ACHN (cell line): ENCODE measurements at regions not wholly inside any gene's neighbourhood (a gene's known extent, or its start where the extent isn't known, plus 50 kb on each side); places are given as distances from the start of the nearest gene placed in this dataset.
"Not testable (repeated sequence)": the region's sequence is repeated elsewhere in the genome, so short reads cannot be mapped to it uniquely, and the experiment has no call there.

ENCODE experiments used
- DNase-seq: peaks from one replicate; pipeline ENCODE4 v3.0.0-alpha.2; 2015
- in situ Hi-C: cut with HindIII; loops from 2 replicates; pipeline ENCODE4 v1.10.0; 2017; ENCODE audit warnings: low sequenced_read_pairs, low pct_ligation_motif_present, low pct_unique_long_range_greater_than_20kb

- DNase-seq, result not testable (repeated sequence)
These were observed 236.5 kb downstream of the SOCS6 start for GRCh38 chr18:70525322-70525721.

DNA sequence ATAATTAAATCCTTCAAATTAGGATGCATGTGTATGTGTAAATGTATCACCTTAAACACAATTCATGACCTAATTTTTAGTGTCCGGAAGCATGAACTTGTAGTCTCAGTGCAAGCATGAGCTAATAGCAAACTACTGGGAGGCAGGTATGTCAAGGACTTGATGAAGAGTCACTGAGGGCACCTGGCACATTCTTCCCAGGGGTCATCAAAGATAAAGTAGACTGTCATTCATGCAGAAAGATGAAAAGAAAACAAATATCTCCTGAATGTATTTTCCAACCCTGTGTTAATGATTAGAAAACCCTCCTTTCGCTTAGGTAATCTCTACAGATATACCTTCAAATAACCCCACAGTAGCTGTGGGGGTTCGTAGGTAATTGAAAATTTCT is 234.9 kb downstream of the SOCS6 start:
- in situ Hi-C loops, result no loop called here
- no peak for DNase-seq

More at GRCh38 chr18:70525322-70525721, 236.5 kb downstream of the SOCS6 start:
- in situ Hi-C loops, result not testable (repeated sequence)

DNA sequence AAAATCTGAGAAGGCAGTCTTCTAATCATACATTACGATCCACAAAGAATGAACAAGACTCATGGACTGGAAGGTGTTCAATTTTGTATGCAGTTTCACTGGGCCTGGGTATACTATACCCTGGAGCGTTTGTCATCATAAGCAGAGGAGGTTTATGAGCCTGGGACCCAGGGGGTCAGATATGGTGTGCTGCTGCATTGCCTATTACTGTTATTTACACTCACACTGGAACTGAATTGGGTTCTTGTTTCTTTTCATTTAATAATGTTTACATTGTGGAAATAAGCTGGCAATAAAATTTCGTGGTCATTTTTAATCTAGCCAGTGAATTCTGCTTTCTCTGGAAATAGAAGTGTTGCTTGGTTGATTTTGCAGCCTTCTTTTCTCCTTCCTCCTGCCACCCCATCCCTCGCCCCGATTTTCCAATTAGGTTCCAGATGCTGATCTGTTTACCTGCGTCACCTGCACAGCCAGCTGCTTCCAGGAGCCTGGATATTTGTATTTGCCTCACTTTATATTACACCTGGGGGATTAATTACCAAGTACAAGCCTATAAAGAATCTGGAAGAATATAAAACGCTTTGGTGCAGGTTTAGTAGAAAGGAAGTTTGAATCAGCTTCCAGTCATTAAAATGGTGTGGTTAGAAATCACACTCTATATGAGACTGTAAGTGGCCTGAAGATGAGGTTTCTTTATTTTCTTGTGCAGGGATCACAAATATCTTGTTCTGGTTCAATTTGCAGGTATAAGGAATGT is 234.4 kb downstream of the SOCS6 start:
- DNase-seq, result no peak
- in situ Hi-C loops, result no loop called here

- DNase-seq, result no peak
- in situ Hi-C loops, result no loop called here
These were observed 233.4 kb downstream of the SOCS6 start for GRCh38 chr18:70522183-70522680.

GRCh38 chr18:70520867-70521266 is 232.0 kb downstream of the SOCS6 start:
- in situ Hi-C loops, result no loop called here
- DNase-seq, result no peak

GRCh38 chr18:70513502-70514171 is 224.8 kb downstream of the SOCS6 start:
- in situ Hi-C loops, result no loop called here
- no peak for DNase-seq

GRCh38 chr18:70507970-70508369 is 219.1 kb downstream of the SOCS6 start:
- no peak for DNase-seq
- in situ Hi-C loops, result no loop called here

- in situ Hi-C loops, result no loop called here
These were observed 217.7 kb downstream of the SOCS6 start for GRCh38 chr18:70506511-70506910.

DNA sequence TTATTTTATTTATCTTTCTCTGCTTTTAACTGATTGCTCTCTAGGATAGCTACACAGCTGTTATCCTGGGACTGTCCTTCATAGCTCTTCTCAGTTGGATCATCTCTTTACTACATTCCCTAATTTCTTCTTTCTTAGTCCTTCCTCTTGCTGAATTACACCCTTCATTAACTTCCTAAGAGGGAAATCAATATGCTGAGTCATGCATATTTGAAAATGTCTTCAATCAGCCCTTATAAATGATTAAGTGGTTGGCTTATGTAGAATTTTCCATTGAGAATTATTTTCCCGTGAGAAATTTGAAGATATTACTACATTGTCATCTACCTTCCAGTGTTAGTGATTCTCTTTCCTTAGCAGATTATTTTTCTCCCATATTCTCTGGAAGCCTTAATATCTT is 214.2 kb downstream of the SOCS6 start:
- no peak for DNase-seq
- in situ Hi-C loops, result no loop called here

More at GRCh38 chr18:70506511-70506910, 217.7 kb downstream of the SOCS6 start:
- no peak for DNase-seq

- no peak for DNase-seq
- in situ Hi-C loops, result no loop called here
These were observed 212.5 kb downstream of the SOCS6 start for GRCh38 chr18:70501358-70501757.

DNA sequence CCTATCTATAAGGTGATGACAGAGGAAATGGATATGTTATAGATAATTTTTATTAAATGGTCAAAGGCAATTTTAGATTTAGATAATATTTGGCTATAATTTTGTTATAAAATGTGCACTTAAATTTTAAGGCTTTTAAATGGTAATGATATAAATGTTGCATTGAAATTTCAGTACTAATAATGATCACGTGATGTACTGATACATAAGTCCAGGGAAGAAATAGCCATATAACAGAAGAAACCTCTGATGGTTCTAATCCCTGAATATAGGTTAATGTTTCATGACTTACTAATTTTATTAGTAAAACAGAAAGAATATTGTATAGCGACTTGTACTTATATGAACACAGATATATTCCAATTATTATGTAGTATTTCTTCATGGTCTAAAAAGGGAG is 211.9 kb downstream of the SOCS6 start:
- in situ Hi-C loops, result no loop called here
- DNase-seq, result no peak

GRCh38 chr18:70499218-70499691 is 210.4 kb downstream of the SOCS6 start:
- in situ Hi-C loops, result no loop called here
- no peak for DNase-seq

DNA sequence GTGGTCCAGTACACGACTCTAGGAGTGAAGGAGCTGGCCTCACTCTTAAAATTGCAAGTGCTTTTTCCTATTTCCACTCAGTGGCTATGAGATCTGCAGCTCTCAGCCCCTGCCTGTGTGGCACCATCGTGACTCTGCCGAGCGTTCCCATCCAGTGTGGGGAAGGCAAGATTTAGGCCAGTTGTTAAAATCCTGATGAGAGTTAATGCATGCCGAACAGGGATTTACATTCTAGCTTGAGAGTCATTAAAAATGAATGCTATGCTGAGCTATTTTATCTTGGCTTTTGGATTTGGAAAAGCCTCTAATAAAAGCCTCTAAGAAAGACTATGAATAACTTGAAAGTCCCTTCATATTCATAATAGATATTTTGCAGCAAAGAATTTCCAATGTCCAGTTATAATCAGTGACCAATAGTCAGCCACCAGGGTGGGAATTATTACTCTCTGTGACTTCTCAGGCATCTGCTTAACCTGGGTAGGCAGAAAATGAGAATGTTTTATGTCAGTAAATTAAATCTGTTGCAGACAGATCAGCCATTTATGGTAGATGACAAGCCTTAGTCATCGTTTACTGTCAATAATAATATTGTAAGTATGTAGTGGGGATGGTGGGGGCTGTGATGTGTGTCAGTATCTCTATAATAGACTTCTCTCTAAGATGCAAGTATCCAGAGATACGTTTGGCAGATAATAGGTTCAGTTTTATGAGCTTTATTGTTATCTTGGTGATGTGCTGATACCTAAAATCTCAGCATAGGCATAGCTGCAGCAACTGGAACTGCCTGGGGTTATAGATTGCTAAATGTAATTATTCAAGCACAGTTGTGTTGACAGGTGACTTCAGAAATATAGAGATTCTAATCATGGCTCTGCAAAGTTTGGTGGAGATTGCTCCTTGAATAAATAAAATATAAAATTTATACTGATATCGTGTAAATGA is 207.8 kb downstream of the SOCS6 start:
- DNase-seq, result no peak
- in situ Hi-C loops, result no loop called here

DNA sequence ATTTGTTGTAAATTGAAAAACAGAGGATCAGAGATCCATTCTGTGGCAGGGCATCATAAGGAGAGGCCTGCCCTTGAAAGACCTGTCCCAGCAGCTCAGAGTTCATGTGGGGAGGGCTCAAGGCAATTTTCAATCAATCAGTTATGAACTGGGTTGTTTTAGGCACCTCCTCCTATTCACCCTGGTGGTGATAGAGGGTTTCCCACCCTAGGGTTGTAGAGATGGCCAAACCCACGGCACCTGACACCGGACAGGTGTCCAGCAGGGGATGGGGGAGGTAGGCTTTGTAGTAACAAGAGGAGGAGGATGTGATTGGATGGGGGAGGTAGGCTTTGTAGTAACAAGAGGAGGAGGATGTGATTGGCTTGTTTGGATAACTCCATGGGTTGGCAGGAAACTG is 205.7 kb downstream of the SOCS6 start:
- in situ Hi-C loops, result no loop called here
- no peak for DNase-seq

- DNase-seq, result no peak
- in situ Hi-C loops, result no loop called here
These were observed 204.6 kb downstream of the SOCS6 start for GRCh38 chr18:70493461-70493860.

DNA sequence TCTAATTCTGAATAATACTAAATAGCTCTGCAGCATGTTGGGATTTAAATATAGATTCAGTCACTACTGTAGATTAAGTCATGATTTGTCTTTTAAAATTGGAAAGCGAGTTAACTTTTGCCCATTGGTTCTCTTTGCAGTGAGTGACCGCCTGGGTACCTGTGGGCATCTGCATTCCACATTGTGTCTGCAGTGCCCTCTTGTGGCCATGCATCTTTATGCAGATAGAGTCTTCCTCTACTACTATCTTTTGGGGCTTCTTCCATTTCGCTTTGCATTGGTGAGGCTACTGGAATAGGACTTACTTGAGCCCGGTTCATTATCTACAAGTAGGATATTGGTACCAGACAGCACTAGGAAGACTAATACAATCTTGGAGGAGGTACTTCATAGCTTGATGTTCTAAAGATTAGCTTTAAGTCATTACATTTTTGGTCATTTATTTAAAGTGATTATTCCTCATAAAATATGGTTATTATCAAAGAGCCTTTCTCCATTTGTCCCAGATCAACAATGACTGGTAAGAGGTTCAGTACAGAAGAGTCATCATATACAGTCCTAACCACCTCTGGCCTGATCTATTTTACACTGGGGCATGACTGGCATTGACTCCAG is 203.0 kb downstream of the SOCS6 start:
- in situ Hi-C loops, result no loop called here
- peak; percentile 61 for DNase-seq

DNA sequence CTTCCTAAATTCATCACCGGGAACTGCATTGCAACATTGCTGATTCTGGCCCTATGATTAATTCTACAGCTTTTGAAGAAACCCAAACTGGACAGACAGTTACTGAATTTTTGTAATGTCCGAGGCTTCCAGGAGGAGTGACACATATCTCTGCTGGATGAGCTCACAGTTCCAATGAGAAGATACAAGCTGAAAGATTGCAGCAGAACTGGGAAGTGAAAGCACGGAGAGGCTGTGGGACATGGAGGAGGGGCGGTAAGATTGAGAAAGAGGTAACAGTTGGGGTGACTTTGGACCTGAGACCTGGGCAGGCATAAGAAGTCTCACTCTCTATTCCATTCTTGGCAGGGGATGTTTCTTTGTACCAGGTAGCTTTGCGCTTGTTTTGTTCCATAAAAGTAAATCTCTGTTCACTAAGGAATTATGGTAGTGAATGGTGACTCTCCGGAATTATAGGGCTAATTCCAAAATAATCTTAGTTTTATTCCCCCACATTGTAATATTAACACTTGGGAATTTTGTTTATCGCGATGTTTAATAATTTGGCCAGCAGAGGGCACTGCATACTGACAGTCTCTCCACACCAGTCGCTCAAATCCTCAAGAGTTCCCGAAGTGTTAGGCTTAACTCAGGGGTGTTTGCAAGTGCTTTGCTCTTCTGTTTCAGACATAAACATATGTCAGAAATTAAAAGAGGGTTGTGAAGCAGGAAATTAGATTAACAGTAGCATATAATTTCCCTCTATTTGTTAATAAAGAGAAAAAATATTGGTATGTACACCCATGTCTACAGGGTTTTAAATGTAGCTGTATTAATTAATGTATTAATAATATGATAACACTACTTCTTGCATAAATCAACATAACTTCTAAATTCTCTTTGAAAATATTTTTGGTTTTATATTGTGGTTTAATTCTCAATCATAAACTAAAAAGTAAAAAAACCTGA is 201.4 kb downstream of the SOCS6 start:
- in situ Hi-C loops, result no loop called here
- DNase-seq, result peak; percentile 52
